GM18499 (cell line): ENCODE measurements at regions not wholly inside any gene's neighbourhood (a gene's known extent, or its start where the extent isn't known, plus 50 kb on each side); places are given as distances from the start of the nearest gene placed in this dataset.

Experiments
- ATAC-seq: cut with Tn5 transposase; IDR thresholded peaks from one replicate; pipeline ENCODE4 v1.9.1; 2021; ENCODE audit warnings: moderate number of reproducible peaks; ENCODE audit not compliant: insufficient read depth, unreplicated experiment

DNA sequence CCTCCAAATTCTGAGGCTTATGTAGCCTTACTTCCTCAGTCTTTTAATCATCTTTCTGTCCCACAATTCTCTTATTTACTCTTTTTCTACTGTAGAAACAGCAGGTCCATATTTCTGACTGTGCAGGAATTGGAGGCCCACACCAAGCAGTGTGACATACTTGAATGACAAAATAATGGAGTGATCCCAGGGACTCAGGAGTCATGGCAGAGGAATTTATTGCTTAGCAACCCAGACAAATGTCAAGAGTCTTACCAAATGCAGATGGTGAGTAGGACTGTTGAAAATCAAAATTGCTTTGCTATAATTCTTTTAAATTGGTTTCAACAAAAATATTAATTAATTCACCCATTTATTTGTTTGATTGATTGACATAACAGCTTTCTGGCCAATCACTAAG lies 59.9 kb downstream of the HTR1B start:
- ATAC-seq: no peak

DNA sequence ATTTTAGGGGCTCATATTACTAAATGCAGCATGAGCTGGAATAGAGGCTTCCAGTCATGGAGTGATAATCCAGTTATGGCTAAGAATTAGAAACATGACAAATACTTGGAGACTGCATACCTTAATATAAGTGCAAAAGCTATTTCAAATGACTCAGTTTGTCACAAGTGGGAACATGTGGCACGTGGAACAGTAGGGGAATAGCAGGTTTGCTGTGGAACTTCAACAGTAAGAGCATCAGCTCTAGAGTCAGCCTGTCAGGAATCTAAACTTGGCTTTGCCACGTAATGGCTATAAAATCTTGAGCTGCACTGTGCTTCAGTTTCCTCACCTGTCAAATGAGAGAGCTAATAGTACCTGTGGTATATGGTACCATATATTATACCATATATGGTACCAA lies 62.1 kb downstream of the HTR1B start:
- ATAC-seq: no peak

DNA sequence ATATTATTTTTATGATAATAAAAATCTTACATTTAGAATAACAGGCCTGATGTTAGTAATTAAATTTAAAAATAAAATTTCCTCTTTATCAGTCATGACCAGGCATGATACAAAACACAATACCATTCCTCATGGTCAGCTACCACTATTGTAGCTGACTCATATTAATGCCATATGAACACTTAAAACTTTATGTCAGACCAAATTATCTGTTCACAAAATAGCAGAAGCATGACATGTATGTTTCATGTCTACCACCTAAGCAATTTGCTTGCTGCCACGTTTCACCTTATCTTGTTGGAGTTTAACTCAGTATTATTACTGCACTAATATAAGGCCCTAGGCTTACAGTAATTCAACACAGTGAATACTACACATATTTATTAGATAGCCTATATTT lies 65.7 kb downstream of the HTR1B start:
- no peak for ATAC-seq

DNA sequence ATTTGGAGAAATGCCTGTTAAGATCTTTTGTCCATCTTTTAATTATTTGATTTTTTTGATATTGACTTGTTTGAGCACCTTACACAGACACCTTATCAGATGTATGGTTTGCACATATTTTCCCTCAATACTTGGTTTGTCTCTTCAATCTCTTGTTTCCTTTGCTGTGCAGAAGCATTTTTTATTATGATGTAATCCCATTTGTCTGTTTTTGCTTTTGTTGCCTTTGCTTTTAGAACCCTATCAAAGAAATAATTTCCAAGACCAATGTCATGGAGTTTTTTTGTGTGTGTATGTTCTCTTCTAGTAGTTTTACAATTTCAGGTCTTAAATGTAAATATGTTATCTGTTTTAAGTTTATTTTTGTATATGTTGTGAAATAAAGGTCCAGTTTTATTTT lies 73.9 kb downstream of the HTR1B start:
- no peak for ATAC-seq

DNA sequence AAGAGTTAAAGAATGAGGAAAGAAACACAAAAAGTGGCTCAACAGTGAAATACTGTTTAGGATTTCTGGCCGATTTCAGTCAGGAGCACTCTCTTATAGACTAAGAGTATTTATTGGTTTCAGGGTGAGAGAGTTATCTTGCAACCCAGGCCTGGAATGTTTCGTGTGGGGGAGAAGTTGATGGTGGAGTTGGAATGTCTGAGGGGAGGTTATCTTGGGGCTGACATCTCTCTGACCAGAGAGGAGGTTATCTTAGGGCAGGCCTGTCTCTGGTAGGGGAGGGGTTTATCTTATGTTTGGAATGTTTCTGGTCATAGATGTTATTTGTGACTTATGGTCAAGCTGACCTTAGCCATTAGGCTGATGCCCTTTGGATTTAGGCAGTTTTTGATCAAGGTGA lies 80.3 kb downstream of the HTR1B start:
- no peak for ATAC-seq

DNA sequence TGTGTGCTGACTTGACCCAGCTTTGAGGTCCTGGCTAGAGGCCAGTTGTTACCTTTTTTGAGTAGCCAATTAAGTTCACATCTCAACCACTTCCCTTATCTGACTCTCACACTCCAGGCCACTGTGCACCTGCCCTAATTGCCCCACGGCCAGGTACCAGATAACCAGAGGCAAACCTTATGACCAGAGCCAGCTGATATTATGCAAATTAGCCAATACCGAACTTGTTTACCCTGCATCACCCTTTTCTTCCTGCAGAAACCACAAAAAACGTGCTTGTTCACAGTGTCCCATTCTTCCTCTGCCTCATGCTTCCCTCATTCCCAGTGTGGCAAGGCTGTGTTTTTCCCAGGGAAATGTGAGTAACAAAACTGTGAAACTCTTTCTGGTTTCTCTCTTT lies 89.3 kb downstream of the HTR1B start:
- no peak for ATAC-seq

DNA sequence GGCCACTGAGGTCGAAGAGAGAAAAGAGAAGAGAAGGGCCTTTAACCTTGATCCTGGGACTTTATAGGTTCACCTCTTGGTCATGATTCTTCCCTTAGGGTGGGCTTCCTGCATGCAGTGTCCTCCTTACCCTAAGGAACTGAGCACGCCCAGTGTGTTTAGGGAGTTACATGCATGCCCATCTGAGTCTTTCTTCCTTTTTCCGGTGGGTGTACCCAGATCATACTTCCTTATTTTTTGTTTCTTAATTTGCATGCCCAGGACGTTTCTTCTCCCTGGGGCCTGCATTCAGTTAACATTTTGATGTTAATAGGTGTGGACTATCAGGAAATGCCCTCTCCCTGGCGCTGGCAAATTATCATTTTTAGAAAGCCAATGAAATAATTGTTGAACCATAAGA lies 91.5 kb downstream of the HTR1B start:
- ATAC-seq: no peak

DNA sequence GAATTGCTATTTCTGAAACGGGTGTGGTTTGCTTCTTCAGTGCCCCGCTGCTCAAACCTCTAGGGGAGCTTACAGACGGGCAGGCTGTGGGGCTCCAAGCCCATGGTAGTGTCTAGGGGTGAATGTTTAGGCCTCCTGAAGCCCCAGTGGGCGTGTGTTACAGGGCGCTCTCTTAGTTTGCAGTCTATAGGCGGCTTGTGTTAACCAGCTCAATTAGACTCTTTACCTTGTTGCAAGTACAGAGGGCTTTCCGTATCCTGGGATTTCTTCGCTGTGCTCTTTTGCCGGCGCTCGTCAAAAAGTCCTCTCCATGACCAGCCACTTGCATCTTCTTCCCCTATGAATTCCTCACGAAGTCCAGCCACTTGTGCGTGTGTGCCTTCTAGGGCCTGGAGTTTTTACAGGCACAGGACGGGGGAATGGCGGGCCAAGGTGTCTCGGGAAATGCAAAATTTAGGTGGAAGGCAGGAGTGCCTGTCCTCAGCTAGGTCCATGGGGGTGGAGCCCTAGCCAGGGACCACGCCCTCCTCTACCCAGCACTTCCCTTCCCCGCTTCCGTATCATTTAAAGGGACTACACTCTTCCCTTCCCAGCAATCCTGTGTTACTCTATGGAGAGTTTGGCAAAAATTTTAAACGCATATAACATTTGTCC lies 94.5 kb downstream of the HTR1B start:
- ATAC-seq: no peak

DNA sequence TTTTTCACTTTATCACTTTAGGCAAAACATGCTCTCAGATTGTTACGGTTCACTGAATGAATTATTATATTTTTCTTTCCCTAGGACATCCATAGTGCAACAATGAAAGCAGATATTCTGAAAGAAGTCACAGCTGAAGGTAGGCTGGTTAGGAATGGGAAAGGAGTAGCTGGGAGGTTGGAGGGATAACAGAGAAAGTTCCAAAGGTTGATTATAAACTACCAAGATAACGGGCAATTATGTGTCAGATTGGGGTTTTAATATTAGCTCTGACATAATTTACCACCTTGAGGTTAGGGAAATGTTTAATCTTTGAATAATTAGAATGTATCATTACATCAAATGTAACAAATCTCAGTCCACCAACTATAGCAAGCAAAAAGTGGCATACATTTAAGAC lies 96.5 kb downstream of the HTR1B start:
- no peak for ATAC-seq

DNA sequence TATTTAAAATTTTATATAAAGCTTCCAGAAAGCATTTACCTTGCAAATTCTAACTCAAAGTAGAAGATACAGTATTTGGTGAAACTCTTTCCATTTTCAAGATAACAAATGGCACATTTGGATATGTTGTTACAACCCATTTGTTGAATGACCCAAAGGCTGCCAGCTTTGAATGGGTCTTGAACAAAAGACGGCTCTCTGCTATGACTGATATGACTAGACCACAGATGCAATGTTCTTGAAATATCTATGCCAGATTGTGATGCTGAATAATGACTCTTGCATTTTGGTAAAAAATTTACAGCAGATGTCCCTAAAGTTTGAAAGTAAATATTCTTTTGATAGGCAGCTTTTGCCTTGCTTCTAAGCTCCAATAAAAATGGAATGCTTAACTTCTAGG lies 99.6 kb downstream of the HTR1B start:
- no peak for ATAC-seq

DNA sequence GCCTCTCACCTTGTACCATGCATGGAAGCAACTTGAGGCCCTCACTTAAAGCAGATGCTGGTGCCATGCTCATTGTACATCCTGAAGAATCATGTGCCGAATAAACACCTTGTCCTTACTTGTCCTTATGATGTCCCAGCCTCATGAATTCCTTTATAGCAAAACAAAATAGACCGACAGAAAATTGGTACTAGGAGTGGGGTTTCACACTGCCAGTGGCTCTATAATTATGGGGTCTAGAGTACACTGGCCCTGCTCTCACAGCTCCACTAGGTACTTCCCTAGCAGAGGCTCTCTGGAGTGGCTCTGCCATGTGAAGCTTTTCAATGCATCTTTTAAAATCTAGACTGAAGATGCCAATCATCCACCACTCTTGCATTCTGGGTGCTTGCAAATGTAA lies 101.2 kb downstream of the HTR1B start:
- ATAC-seq: no peak

DNA sequence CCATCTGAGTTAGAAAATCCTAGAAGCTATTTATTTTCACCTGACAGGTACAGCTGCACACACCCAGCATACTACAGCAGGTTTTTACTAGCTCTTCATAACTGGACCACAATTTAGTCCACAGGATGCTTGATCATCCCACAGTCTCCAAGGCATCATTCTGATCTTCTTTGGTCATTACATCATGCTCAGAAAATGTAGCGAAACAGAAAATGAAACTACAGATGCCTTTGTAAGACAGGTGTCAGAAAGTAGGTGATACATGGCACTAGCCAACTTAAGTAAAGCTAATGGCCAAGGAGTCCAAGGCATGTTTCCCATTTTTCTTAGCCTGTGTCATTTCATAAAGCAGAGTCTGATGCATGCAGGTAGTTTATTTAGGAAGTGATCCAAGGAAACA lies 102.3 kb downstream of the HTR1B start:
- no peak for ATAC-seq

DNA sequence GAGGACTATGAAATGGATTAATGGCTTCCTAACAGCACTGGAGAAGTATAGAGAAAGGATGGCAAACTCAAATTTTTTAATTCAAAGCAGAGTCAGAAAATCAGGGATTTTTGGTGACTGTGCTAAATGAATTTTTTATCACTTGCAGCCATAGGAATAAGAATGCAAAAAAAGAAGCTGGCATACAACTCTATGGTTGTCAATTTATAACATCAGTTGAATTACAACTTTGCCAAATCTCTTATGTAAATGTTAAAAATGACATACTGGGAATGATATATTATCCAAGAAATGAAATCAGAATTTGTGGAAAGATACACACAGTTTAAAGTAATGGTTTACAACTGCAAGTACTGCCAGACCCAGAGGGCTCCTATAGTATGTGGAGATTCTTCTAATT lies 106.5 kb downstream of the HTR1B start:
- no peak for ATAC-seq

DNA sequence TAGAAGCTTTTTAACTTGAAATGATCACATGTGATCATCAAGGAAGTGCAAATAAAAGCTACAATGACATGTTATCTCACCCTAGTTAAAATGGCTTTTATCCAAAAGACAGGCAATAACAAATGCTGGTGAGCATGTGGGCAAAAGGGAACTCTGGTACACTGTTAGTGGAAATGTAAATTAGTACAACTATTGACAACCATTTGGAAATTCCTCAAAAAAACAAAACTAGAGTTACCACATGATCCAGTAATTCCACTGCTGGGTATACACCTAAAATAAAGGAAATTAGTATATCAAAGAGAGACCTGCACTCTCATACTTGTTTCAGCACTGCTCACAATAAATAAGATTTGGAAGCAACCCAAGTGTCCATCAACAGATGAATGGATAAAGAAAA lies 108.7 kb downstream of the HTR1B start:
- ATAC-seq: no peak

DNA sequence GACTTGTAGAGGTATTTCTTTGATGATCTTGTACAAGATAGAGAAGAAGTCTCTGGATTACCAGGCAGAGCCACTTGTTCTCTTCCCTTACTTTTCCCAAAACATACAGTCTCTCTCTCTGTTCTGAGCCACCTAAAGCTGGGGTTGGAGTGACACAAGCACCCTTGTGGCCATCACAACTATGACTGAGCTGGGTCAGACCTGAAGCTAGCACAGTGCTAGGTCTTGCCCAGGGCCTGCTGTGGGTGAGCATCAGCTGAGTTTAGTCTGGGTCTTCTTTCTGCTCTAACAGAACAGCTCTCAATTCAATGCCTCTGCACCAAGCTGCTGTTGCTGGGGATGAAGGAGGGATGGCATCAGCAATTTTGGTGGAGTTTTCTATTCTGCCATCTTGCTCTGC lies 110.2 kb downstream of the HTR1B start:
- ATAC-seq: no peak

DNA sequence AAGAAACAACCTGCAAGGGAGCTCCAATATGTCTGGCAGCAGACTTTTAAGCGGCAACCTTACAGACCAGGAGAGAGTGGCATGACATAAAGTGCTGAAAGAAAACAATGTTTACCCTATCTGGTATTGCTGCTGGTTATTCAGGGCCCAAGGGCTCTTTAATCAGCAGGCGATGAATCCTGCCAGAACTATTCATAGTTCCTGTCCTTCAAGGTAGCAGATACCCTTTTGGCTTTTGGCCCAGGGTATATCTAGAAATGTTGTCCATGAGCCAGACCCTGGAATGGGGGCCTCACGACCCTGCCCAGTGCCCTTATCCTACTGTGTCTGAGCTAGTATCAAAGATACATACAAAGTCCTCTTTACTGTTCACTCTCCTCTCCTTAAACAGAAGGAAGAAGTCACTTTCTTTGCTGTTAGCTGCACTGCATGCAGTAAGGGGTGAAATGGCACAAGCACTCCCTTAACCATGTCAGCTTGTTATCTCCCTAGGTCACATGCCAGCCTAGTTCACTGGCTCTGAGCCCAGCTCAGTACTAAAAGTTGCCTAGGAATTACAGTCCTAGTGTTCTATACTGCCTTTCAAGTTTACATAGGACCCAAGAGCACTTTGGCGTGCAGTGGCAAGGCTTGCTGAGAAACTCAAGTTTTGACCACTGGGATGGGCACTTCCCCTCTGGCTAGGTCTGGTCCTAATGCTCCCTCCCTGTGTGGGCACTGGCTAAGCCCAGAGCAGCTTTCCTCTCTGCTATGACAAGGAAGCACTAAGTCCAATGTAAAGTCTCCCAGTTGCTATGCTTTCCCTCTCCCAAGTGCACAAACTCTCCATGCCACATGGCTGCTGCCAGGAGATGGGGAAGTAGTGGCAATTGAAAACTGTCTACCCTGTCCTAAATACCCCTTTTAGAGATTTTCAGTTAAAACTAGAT lies 122.0 kb downstream of the HTR1B start:
- no peak for ATAC-seq

DNA sequence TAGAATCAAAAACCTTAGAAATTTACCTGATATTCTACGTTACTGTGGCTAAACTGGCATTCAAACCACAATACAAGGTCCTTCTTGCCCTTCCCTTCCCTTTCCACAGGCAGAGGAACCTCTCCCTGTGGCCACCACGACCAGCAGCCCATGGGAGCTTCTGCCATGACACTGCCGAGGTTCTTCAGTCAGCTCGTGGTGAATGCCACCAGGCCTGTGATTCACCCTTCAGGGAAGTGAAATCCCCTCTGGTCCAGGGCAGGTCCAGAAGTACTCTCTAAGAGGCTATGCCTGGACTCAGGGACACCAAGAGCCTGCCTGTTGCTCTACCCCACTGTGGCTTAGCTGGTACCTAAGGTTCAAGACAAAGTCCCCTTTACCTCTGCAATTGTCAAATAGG lies 123.0 kb downstream of the HTR1B start:
- no peak for ATAC-seq

DNA sequence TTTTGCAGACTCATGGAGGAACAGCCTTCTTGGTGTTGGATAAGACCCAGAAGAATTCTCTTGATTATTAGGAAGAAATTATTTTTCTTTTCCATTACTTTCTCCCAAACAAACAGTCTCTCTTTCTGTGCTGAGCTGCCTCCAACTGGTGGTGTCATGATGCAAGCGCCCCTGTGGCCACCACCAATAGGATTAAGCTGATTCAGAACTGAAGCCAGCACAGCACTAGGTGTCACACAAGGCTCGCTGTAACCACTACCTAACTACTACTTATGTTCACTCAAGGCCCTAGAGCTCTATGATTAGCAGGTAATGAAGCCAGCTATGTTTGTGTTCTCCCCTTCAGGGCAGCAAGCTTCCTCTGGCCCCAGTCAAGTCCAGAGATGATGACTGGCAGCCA lies 123.4 kb downstream of the HTR1B start:
- no peak for ATAC-seq

DNA sequence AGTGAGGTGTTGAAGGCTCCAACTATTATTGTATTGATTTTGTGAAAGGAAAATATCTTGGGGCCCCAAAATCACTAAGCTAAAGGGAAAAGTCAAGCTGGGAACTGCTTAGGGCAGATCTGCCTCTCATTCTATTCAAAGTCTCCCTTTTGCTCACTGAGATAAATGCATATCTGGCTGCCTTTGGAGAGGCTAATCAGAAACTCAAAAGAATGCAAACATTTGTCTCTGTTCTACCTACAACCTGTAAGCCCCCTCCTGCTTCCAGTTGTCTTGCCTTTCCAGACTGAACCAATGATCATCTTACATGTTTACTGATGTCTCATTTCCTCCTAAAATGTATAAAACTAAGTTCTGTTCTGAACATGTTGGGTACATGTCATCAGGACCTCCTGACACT lies 125.9 kb downstream of the HTR1B start:
- no peak for ATAC-seq

DNA sequence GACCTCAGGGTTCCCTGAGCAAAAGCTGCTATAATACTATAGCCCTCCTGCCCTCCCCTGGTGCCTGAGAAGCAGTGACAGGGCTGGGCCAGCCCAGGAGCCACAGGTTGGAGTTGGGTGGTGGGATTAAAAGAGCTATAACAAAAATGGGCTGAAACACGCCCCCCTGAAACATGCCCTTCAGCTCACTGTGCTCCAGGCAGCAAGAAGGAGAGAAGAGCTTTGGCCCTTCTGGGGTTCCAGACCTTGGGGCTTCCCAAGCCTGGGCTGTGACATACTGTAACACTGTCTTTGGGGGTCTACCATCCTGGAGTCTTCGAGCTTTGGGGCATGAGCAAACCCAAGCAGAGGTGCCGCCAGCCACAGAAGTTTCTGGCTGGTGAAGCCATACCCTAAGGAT lies 129.2 kb downstream of the HTR1B start:
- no peak for ATAC-seq

DNA sequence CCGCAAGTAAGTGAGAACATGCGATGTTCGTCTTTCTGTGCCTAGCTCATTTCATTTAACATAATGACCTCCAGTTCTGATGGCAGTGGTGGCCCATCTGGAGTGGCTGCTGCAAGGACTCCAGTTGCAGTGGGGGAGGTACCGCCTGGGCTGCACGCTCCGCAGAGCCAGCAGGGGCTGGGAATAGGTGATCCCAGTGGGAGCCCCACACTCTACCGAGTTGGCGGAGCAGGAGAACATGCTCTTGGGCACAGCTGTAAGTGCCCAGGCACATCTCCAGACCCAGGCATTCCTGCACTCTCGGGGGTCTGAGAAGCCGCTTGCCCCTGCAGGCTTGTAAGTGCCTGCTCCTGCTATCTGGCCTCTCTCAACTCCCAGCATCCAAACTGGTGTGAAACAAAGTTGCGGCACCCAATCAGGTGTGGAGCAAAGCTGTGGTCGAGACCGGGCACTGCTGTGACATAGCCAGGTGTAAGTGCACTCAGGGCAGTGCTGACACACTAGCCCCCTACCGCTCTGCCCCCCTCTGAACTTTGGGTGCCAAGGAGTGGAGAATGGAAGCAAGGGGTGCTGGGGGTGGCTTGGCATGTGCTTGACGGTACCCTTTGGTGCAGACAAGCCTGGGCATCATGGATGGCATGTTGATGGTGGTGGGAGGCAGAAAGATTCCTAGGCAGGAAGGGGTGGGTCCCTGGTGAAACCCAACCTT lies 130.2 kb downstream of the HTR1B start:
- ATAC-seq: no peak
